K562 (cell line): ENCODE measurements at regions not wholly inside any gene's neighbourhood (a gene's known extent, or its start where the extent isn't known, plus 50 kb on each side); places are given as distances from the start of the nearest gene placed in this dataset.
A peak's percentile ranks its signal among the peaks of the same experiment; 100 is the strongest.

Experiments used
- ATAC-seq: fragments of 200-7000 bp; cut with Tn5 transposase; 3 replicates; pipeline ENCODE4 v1.9.1; 2020; ENCODE audit warnings: moderate library complexity
- BruUV-seq: library from RNA; stranded (reverse); fragments of 400-500 nt; replicated peaks from 2 replicates; lab custom pipeline; 2021; lab: Mats Ljungman, UMichigan
- CTCF ChIA-PET: fragments of 300-600 bp; formaldehyde crosslinking; extraction: SDS; loops from one replicate; lab custom pipeline; 2021; ENCODE audit warnings: low intra/inter-chr PET ratio; lab: Yijun Ruan, JAX
- POLR2A ChIA-PET: fragments of 300-600, 350-650 bp; sonication (Branson Sonifier 250); formaldehyde crosslinking; extraction: SDS; loops from one replicate; lab custom pipeline; 2021; ENCODE audit warnings: antibody characterized with exemption, inconsistent platforms; lab: Yijun Ruan, JAX
- DNase-seq, 4 experiments: peaks; one replicate each; pipeline versions ENCODE4 v3.0.0 to v3.0.0-alpha.2; 2011 to 2018; ENCODE audit warnings: low spot score in 3 of 4, mixed read lengths in 3 of 4; ENCODE audit errors: extremely low read depth in 1 of 4
- FAIRE-seq: peaks from 2 replicates; lab custom pipeline; 2011; peaks lifted over from hg19 to GRCh38; lab: Jason Lieb, UNC
- H2AFZ ChIP-seq: 2 replicates; pipeline ENCODE4 v1.6.0; 2011; ENCODE audit warnings: low read depth, low read length, control low read depth, inconsistent platforms
- H3K27ac ChIP-seq: fragments of 200-600 bp; 3 replicates; pipeline ENCODE4 v1.8.0; 2011; ENCODE audit warnings: low read depth, mild to moderate bottlenecking, control low read depth, inconsistent platforms, low read length, moderate library complexity, mixed read lengths; ENCODE audit errors: extremely low read depth
- H3K27me3 ChIP-seq, 2 experiments: fragments of 300-600 bp in 1 of 2; 2 replicates in 1 of 2; 3 replicates in 1 of 2; pipeline versions ENCODE4 v1.6.0 to v1.8.0; 2011; ENCODE audit warnings: inconsistent platforms in 2 of 2, low read length in 2 of 2, mild to moderate bottlenecking in 1 of 2, mixed read lengths in 1 of 2, moderate library complexity in 1 of 2; ENCODE audit not compliant: control insufficient read depth in 2 of 2, insufficient read depth in 2 of 2
- H3K36me3 ChIP-seq: fragments of 300-600 bp; 3 replicates; pipeline ENCODE4 v1.8.0; 2011; ENCODE audit warnings: mild to moderate bottlenecking, low read length, inconsistent platforms; ENCODE audit not compliant: control insufficient read depth, insufficient read depth
- H3K4me1 ChIP-seq, 2 experiments: fragments of 200-600 bp in 1 of 2; replicated peaks in 1 of 2; 2 replicates in 1 of 2; 3 replicates in 1 of 2; pipeline versions ENCODE4 v1.5.1 to v1.8.0; 2011; ENCODE audit warnings: inconsistent platforms in 2 of 2, low read length in 2 of 2, mild to moderate bottlenecking in 1 of 2, mixed read lengths in 1 of 2, moderate library complexity in 1 of 2; ENCODE audit not compliant: control insufficient read depth in 2 of 2, insufficient read depth in 2 of 2
- H3K4me2 ChIP-seq: 2 replicates; pipeline ENCODE4 v1.6.1; 2011; ENCODE audit warnings: low read length, control low read depth, inconsistent platforms, mixed read lengths; ENCODE audit not compliant: insufficient read depth
- H3K4me3 ChIP-seq: fragments of 200-600 bp; sonication (generic), shearing (Covaris generic); 2 replicates; pipeline ENCODE4 v1.5.1; 2016; ENCODE audit warnings: control low read depth, inconsistent platforms
- H3K79me2 ChIP-seq: fragments of 200-600 bp; 3 replicates; pipeline ENCODE4 v1.8.0; 2011; ENCODE audit warnings: low read length, inconsistent platforms; ENCODE audit not compliant: control insufficient read depth, insufficient read depth
- H3K9ac ChIP-seq, 2 experiments: 2 replicates each; pipeline versions ENCODE4 v1.6.0 to v1.6.1; 2011; ENCODE audit warnings: low read depth in 2 of 2, low read length in 2 of 2, control low read depth in 1 of 2, inconsistent platforms in 1 of 2, mild to moderate bottlenecking in 1 of 2, mixed read lengths in 1 of 2; ENCODE audit not compliant: insufficient read depth in 1 of 2
- H3K9me1 ChIP-seq: one replicate; pipeline ENCODE4 v1.6.0; 2011; ENCODE audit warnings: inconsistent platforms, mild to moderate bottlenecking, low read length, moderate library complexity; ENCODE audit not compliant: control insufficient read depth, insufficient read depth
- H3K9me3 ChIP-seq: replicated peaks from 2 replicates; pipeline ENCODE4 v1.5.1; 2011; ENCODE audit warnings: low read depth, low read length, inconsistent platforms; ENCODE audit not compliant: control insufficient read depth, insufficient read depth
- H4K20me1 ChIP-seq: replicated peaks from 2 replicates; pipeline ENCODE4 v1.6.1; 2011; ENCODE audit warnings: low read length, inconsistent platforms, mixed read lengths; ENCODE audit not compliant: control insufficient read depth, insufficient read depth
- C11orf30 ChIP-seq: fragments of 450-650 bp; IDR thresholded peaks from 2 replicates; pipeline ENCODE4 v1.6.1; 2016; ENCODE audit warnings: low read depth, mild to moderate bottlenecking
- MAFF ChIP-seq: IDR thresholded peaks from 2 replicates; pipeline ENCODE4 v1.6.1; 2012; ENCODE audit warnings: low read length, improper control_type of control experiment
- MAFG ChIP-seq: fragments of 450-650 bp; conservative IDR thresholded peaks from 2 replicates; pipeline ENCODE4 v1.6.1; 2016; ENCODE audit warnings: missing genetic modification characterization, missing compliant biosample characterization
- MAFK ChIP-seq: IDR thresholded peaks from 2 replicates; pipeline ENCODE4 v1.6.1; 2011; ENCODE audit warnings: low read length, improper control_type of control experiment
- MCM3 ChIP-seq: fragments of 450-650 bp; IDR thresholded peaks from 2 replicates; pipeline ENCODE4 v1.6.1; 2016
- PTTG1 ChIP-seq: fragments of 450-650 bp; IDR thresholded peaks from 2 replicates; pipeline ENCODE4 v1.6.1; 2016; ENCODE audit warnings: low read depth, mild to moderate bottlenecking, missing genetic modification characterization, missing compliant biosample characterization
- ZNF316 ChIP-seq: fragments of 450-650 bp; IDR thresholded peaks from 2 replicates; pipeline ENCODE4 v1.6.1; 2016
- ZNF324 ChIP-seq: fragments of 250-450 bp; sonication (Bioruptor Pico); IDR thresholded peaks from 2 replicates; pipeline ENCODE4 v1.4.0; 2020; ENCODE audit warnings: mild to moderate bottlenecking
- WGBS: fragments of 100-300 bp; shearing (Covaris generic); methylation state at CpG from one replicate; pipeline ENCODE4 v1.1.6; 2016; ENCODE audit warnings: low coverage, mixed read lengths; ENCODE audit not compliant: insufficient coverage; ENCODE audit errors: missing lambda C conversion rate; 5-methylcytosine and 5-hydroxymethylcytosine counted together
- in situ Hi-C: fragments of 300-500 bp; cut with MboI; formaldehyde crosslinking; loops from 4 replicates; pipeline ENCODE4 v1.15.0; 2018; ENCODE audit warnings: inconsistent platforms, mixed read lengths
- intact Hi-C: fragments of 100-400 bp; cut with micrococcal nuclease; formaldehyde crosslinking; loops from 2 replicates; pipeline ENCODE4 v1.14.2; 2022
- TF ChIP-seq, protein P1 (sequence below), 2 experiments: fragments of 200-800 bp in 1 of 2; sonication (Bioruptor generic) in 1 of 2; sonication (generic) in 1 of 2; formaldehyde crosslinking in 1 of 2; IDR thresholded peaks in 1 of 2; conservative IDR thresholded peaks in 1 of 2; 2 replicates each; pipeline versions ENCODE4 v1.5.0 to v1.6.1; 2016 to 2020; ENCODE audit warnings: missing compliant biosample characterization in 1 of 2, missing genetic modification characterization in 1 of 2, missing genetic modification reagents in 1 of 2
- TF ChIP-seq, protein P2 (sequence below): fragments of 250-450 bp; sonication (Bioruptor Pico); IDR thresholded peaks from 2 replicates; pipeline ENCODE4 v1.9.0; 2021; ENCODE audit warnings: mild to moderate bottlenecking
- TF ChIP-seq, protein P3 (sequence below), 3 experiments: IDR thresholded peaks in 2 of 3; conservative IDR thresholded peaks in 1 of 3; 2 replicates each; pipeline ENCODE4 v1.5.1; 2011 to 2012; ENCODE audit warnings: low read length in 3 of 3, mild to moderate bottlenecking in 3 of 3, control low read depth in 2 of 3, improper control_type of control experiment in 1 of 3, inconsistent platforms in 1 of 3, low read depth in 1 of 3, mixed read lengths in 1 of 3, moderate library complexity in 1 of 3; ENCODE audit not compliant: insufficient read depth in 2 of 3
- TF ChIP-seq, protein P4 (sequence below): fragments of 450-650 bp; IDR thresholded peaks from 2 replicates; pipeline ENCODE4 v1.6.1; 2016; ENCODE audit warnings: antibody characterized with exemption
- TF ChIP-seq, protein P5 (sequence below): fragments of 450-650 bp; formaldehyde crosslinking; conservative IDR thresholded peaks from 2 replicates; pipeline ENCODE4 v1.4.0; 2022; ENCODE audit warnings: mild to moderate bottlenecking, missing genetic modification characterization

DNA sequence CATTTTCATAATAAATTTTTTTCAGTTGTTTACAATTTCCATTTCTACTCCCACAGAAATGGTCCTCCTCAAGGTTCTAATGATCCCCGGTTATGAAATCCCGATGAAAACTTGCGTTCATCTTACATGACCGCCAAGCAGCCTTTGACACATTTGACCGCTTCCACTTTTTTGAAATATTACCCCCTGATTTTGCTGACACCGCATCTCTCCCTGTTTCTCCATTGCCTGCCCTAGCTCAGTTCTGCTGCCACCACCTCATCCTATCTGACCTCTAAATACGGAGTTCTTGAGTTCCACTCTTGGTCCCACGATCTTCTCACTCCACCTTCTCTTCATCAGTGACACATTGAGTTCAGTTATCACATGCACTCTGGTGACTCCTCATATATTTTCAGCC, 74.1 kb downstream of the SLC35B3 start:
- in situ Hi-C loops = no loop called here
- WGBS = 1% methylated on average over 8 of the region's 8 CpGs
- CTCF ChIA-PET = no interaction called here

More for the DNA sequence above, 74.1 kb downstream of the SLC35B3 start:
- ATAC-seq (no peak), FAIRE-seq (no peak), DNase-seq (no peak)
- no peaks in the 10 kb centered on the region for H3K27me3 ChIP-seq
- TF ChIP-seq, protein P1, sequence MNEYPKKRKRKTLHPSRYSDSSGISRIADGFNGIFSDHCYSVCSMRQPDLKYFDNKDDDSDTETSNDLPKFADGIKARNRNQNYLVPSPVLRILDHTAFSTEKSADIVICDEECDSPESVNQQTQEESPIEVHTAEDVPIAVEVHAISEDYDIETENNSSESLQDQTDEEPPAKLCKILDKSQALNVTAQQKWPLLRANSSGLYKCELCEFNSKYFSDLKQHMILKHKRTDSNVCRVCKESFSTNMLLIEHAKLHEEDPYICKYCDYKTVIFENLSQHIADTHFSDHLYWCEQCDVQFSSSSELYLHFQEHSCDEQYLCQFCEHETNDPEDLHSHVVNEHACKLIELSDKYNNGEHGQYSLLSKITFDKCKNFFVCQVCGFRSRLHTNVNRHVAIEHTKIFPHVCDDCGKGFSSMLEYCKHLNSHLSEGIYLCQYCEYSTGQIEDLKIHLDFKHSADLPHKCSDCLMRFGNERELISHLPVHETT (CRISPR knock-in tag; conservative IDR thresholded peaks at IDR 0.05 in 1 of 2, IDR thresholded peaks at IDR 0.05 in 1 of 2) = no peak
- TF ChIP-seq, protein P2, sequence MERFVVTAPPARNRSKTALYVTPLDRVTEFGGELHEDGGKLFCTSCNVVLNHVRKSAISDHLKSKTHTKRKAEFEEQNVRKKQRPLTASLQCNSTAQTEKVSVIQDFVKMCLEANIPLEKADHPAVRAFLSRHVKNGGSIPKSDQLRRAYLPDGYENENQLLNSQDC (CRISPR knock-in tag) = no peak
- no peak for TF ChIP-seq MCM3
- TF ChIP-seq, protein P3, sequence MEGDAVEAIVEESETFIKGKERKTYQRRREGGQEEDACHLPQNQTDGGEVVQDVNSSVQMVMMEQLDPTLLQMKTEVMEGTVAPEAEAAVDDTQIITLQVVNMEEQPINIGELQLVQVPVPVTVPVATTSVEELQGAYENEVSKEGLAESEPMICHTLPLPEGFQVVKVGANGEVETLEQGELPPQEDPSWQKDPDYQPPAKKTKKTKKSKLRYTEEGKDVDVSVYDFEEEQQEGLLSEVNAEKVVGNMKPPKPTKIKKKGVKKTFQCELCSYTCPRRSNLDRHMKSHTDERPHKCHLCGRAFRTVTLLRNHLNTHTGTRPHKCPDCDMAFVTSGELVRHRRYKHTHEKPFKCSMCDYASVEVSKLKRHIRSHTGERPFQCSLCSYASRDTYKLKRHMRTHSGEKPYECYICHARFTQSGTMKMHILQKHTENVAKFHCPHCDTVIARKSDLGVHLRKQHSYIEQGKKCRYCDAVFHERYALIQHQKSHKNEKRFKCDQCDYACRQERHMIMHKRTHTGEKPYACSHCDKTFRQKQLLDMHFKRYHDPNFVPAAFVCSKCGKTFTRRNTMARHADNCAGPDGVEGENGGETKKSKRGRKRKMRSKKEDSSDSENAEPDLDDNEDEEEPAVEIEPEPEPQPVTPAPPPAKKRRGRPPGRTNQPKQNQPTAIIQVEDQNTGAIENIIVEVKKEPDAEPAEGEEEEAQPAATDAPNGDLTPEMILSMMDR (IDR thresholded peaks at IDR 0.05 in 2 of 3, conservative IDR thresholded peaks at IDR 0.05 in 1 of 3; ENCODE audit: insufficient read depth in 2 of 3, low read depth in 1 of 3, low read length in 3 of 3) = no peak
- TF ChIP-seq MAFG (tag) = peak; percentile 54
- TF ChIP-seq ZNF324 = no peak
- TF ChIP-seq PTTG1 = no peak
- peak; percentile 58; the same call in 1 of the 2 replicates for TF ChIP-seq C11orf30
- TF ChIP-seq, protein P4, sequence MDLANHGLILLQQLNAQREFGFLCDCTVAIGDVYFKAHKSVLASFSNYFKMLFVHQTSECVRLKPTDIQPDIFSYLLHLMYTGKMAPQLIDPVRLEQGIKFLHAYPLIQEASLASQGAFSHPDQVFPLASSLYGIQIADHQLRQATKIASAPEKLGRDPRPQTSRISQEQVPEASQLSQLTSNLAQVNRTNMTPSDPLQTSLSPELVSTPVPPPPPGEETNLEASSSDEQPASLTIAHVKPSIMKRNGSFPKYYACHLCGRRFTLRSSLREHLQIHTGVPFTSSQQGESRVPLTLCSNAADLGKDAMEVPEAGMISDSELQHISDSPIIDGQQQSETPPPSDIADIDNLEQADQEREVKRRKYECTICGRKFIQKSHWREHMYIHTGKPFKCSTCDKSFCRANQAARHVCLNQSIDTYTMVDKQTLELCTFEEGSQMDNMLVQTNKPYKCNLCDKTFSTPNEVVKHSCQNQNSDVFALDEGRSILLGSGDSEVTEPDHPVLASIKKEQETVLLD = no peak
- TF ChIP-seq, protein P5, sequence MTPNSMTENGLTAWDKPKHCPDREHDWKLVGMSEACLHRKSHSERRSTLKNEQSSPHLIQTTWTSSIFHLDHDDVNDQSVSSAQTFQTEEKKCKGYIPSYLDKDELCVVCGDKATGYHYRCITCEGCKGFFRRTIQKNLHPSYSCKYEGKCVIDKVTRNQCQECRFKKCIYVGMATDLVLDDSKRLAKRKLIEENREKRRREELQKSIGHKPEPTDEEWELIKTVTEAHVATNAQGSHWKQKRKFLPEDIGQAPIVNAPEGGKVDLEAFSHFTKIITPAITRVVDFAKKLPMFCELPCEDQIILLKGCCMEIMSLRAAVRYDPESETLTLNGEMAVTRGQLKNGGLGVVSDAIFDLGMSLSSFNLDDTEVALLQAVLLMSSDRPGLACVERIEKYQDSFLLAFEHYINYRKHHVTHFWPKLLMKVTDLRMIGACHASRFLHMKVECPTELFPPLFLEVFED (CRISPR knock-in tag) = no peak
- peak; percentile 31; the same call in 1 of the 2 replicates for TF ChIP-seq MAFF
- peak; percentile 76 for TF ChIP-seq ZNF316
- peak; percentile 51; the same call in 1 of the 2 replicates for TF ChIP-seq MAFK
- no peak overlapping the region for H3K9ac ChIP-seq
- intact Hi-C loops = no loop called here
- no peak overlapping the region for H3K27ac ChIP-seq
- H3K36me3 ChIP-seq = no peaks in the 10 kb centered on the region
- H3K4me3 ChIP-seq = no peak overlapping the region
- BruUV-seq = no TSS peak
- H3K4me1 ChIP-seq = no peaks in the 10 kb centered on the region
- POLR2A ChIA-PET = no interaction called here
- H4K20me1 ChIP-seq = no peaks in the 10 kb centered on the region
- H3K9me1 ChIP-seq = no peaks in the 10 kb centered on the region
- no peak overlapping the region for H2AFZ ChIP-seq
- no peaks in the 10 kb centered on the region for H3K9me3 ChIP-seq
- H3K79me2 ChIP-seq = no peaks in the 10 kb centered on the region
- no peak overlapping the region for H3K4me2 ChIP-seq
